ENCODE measurements at regions not wholly inside any gene's neighbourhood (a gene's known extent, or its start where the extent isn't known, plus 50 kb on each side); places are given as distances from the start of the nearest gene placed in this dataset.

GRCh38 chr6:145475794-145476396 lies 259.4 kb downstream of the EPM2A start:
- no peaks in the 10 kb centered on the region for H3K4me1 ChIP-seq (ENCODE audit: control insufficient read depth, insufficient read depth, low read length, poor library complexity, severe bottlenecking)
- WGBS, 2 experiments (ENCODE audit: insufficient coverage in 2 of 2), result no CpG with 5 or more reads among the region's 1 CpG
- H3K27ac ChIP-seq (ENCODE audit: low read depth, low read length, severe bottlenecking), result no peak overlapping the region
- H3K9me3 ChIP-seq (ENCODE audit: control insufficient read depth, low read length), result no peaks in the 10 kb centered on the region
- H3K36me3 ChIP-seq (ENCODE audit: control insufficient read depth, insufficient read depth, low read length), result no peaks in the 10 kb centered on the region
- H3K4me3 ChIP-seq (ENCODE audit: extremely low read depth, insufficient read depth, low read length, poor library complexity, severe bottlenecking), result no peak overlapping the region

- H3K27ac ChIP-seq (ENCODE audit: low read depth, low read length, severe bottlenecking), result no peak overlapping the region
- no peak overlapping the region for H3K4me3 ChIP-seq (ENCODE audit: extremely low read depth, insufficient read depth, low read length, poor library complexity, severe bottlenecking)
- H3K4me1 ChIP-seq (ENCODE audit: control insufficient read depth, insufficient read depth, low read length, poor library complexity, severe bottlenecking), result no peaks in the 10 kb centered on the region
- no peaks in the 10 kb centered on the region for H3K36me3 ChIP-seq (ENCODE audit: control insufficient read depth, insufficient read depth, low read length)
- no peaks in the 10 kb centered on the region for H3K9me3 ChIP-seq (ENCODE audit: control insufficient read depth, low read length)
- WGBS, 2 experiments (ENCODE audit: insufficient coverage in 2 of 2), result no CpG with 5 or more reads among the region's 1 CpG
Measured at GRCh38 chr6:145480024-145480423, 255.3 kb downstream of the EPM2A start.

GRCh38 chr6:145483191-145483996 lies 251.9 kb downstream of the EPM2A start:
- H3K27ac ChIP-seq (ENCODE audit: low read depth, low read length, severe bottlenecking), result no peak overlapping the region
- WGBS, 2 experiments (ENCODE audit: insufficient coverage in 2 of 2), result no CpG with 5 or more reads among the region's 1 CpG

GRCh38 chr6:145485288-145485687 lies 250.0 kb downstream of the EPM2A start:
- Histone ChIP-seq H3K27ac (ENCODE audit: low read depth, low read length, severe bottlenecking) (no peak overlapping the region), H3K36me3 (ENCODE audit: control insufficient read depth, insufficient read depth, low read length) (no peaks in the 10 kb centered on the region), H3K4me3 (ENCODE audit: extremely low read depth, insufficient read depth, low read length, poor library complexity, severe bottlenecking) (no peak overlapping the region), H3K4me1 (ENCODE audit: control insufficient read depth, insufficient read depth, low read length, poor library complexity, severe bottlenecking) (no peaks in the 10 kb centered on the region), H3K9me3 (ENCODE audit: control insufficient read depth, low read length) (no peaks in the 10 kb centered on the region)
- 22 to 27% methylated on average over 1 of the region's 2 CpGs for WGBS, 2 experiments (ENCODE audit: insufficient coverage in 2 of 2)

More at GRCh38 chr6:145483191-145483996, 251.9 kb downstream of the EPM2A start:
- Histone ChIP-seq H3K4me1 (ENCODE audit: control insufficient read depth, insufficient read depth, low read length, poor library complexity, severe bottlenecking) (no peaks in the 10 kb centered on the region), H3K9me3 (ENCODE audit: control insufficient read depth, low read length) (no peaks in the 10 kb centered on the region), H3K4me3 (ENCODE audit: extremely low read depth, insufficient read depth, low read length, poor library complexity, severe bottlenecking) (no peak overlapping the region), H3K36me3 (ENCODE audit: control insufficient read depth, insufficient read depth, low read length) (no peaks in the 10 kb centered on the region)

GRCh38 chr6:145486306-145486705 lies 249.0 kb downstream of the EPM2A start:
- H3K4me1 ChIP-seq (ENCODE audit: control insufficient read depth, insufficient read depth, low read length, poor library complexity, severe bottlenecking), result no peaks in the 10 kb centered on the region
- no peak overlapping the region for H3K4me3 ChIP-seq (ENCODE audit: extremely low read depth, insufficient read depth, low read length, poor library complexity, severe bottlenecking)
- WGBS, 2 experiments (ENCODE audit: insufficient coverage in 2 of 2), result 50 to 67% methylated on average over 1 of the region's 3 CpGs
- H3K36me3 ChIP-seq (ENCODE audit: control insufficient read depth, insufficient read depth, low read length), result no peaks in the 10 kb centered on the region
- no peak overlapping the region for H3K27ac ChIP-seq (ENCODE audit: low read depth, low read length, severe bottlenecking)
- H3K9me3 ChIP-seq (ENCODE audit: control insufficient read depth, low read length), result no peaks in the 10 kb centered on the region

- H3K4me3 ChIP-seq (ENCODE audit: extremely low read depth, insufficient read depth, low read length, poor library complexity, severe bottlenecking), result no peak overlapping the region
- 87 to 94% methylated on average over 6 of the region's 6 CpGs for WGBS, 2 experiments (ENCODE audit: insufficient coverage in 2 of 2)
- H3K4me1 ChIP-seq (ENCODE audit: control insufficient read depth, insufficient read depth, low read length, poor library complexity, severe bottlenecking), result no peaks in the 10 kb centered on the region
- no peak overlapping the region for H3K27ac ChIP-seq (ENCODE audit: low read depth, low read length, severe bottlenecking)
- H3K9me3 ChIP-seq (ENCODE audit: control insufficient read depth, low read length), result no peaks in the 10 kb centered on the region
- H3K36me3 ChIP-seq (ENCODE audit: control insufficient read depth, insufficient read depth, low read length), result no peaks in the 10 kb centered on the region
Measured at GRCh38 chr6:145489583-145489982, 245.7 kb downstream of the EPM2A start.

GRCh38 chr6:145490068-145490467 lies 245.3 kb downstream of the EPM2A start:
- 100% methylated on average over 3 of the region's 3 CpGs; no CpG with 5 or more reads in 1 of the 2 experiments for WGBS, 2 experiments (ENCODE audit: insufficient coverage in 2 of 2)

GRCh38 chr6:145491126-145491525 lies 244.2 kb downstream of the EPM2A start:
- Histone ChIP-seq H3K4me1 (ENCODE audit: control insufficient read depth, insufficient read depth, low read length, poor library complexity, severe bottlenecking) (no peaks in the 10 kb centered on the region), H3K4me3 (ENCODE audit: extremely low read depth, insufficient read depth, low read length, poor library complexity, severe bottlenecking) (no peak overlapping the region), H3K36me3 (ENCODE audit: control insufficient read depth, insufficient read depth, low read length) (no peaks in the 10 kb centered on the region), H3K9me3 (ENCODE audit: control insufficient read depth, low read length) (peaks cover 1% of the 10 kb centered on the region), H3K27ac (ENCODE audit: low read depth, low read length, severe bottlenecking) (no peak overlapping the region)
- 91% methylated on average over 4 to 5 of the region's 8 CpGs for WGBS, 2 experiments (ENCODE audit: insufficient coverage in 2 of 2)

More at GRCh38 chr6:145490068-145490467, 245.3 kb downstream of the EPM2A start:
- Histone ChIP-seq H3K36me3 (ENCODE audit: control insufficient read depth, insufficient read depth, low read length) (no peaks in the 10 kb centered on the region), H3K4me1 (ENCODE audit: control insufficient read depth, insufficient read depth, low read length, poor library complexity, severe bottlenecking) (no peaks in the 10 kb centered on the region), H3K9me3 (ENCODE audit: control insufficient read depth, low read length) (no peaks in the 10 kb centered on the region), H3K4me3 (ENCODE audit: extremely low read depth, insufficient read depth, low read length, poor library complexity, severe bottlenecking) (no peak overlapping the region), H3K27ac (ENCODE audit: low read depth, low read length, severe bottlenecking) (no peak overlapping the region)

GRCh38 chr6:145497006-145497405 lies 238.3 kb downstream of the EPM2A start:
- H3K36me3 ChIP-seq (ENCODE audit: control insufficient read depth, insufficient read depth, low read length), result no peaks in the 10 kb centered on the region
- peaks cover 4% of the 10 kb centered on the region for H3K9me3 ChIP-seq (ENCODE audit: control insufficient read depth, low read length)
- H3K4me1 ChIP-seq (ENCODE audit: control insufficient read depth, insufficient read depth, low read length, poor library complexity, severe bottlenecking), result no peaks in the 10 kb centered on the region
- WGBS, 2 experiments (ENCODE audit: insufficient coverage in 2 of 2), result 0% methylated on average over 2 of the region's 2 CpGs
- no peak overlapping the region for H3K4me3 ChIP-seq (ENCODE audit: extremely low read depth, insufficient read depth, low read length, poor library complexity, severe bottlenecking)
- no peak overlapping the region for H3K27ac ChIP-seq (ENCODE audit: low read depth, low read length, severe bottlenecking)

GRCh38 chr6:145498425-145498824 lies 236.9 kb downstream of the EPM2A start:
- Histone ChIP-seq H3K27ac (ENCODE audit: low read depth, low read length, severe bottlenecking) (no peak overlapping the region), H3K4me3 (ENCODE audit: extremely low read depth, insufficient read depth, low read length, poor library complexity, severe bottlenecking) (no peak overlapping the region), H3K9me3 (ENCODE audit: control insufficient read depth, low read length) (peaks cover 4% of the 10 kb centered on the region), H3K36me3 (ENCODE audit: control insufficient read depth, insufficient read depth, low read length) (no peaks in the 10 kb centered on the region), H3K4me1 (ENCODE audit: control insufficient read depth, insufficient read depth, low read length, poor library complexity, severe bottlenecking) (no peaks in the 10 kb centered on the region)
- WGBS, 2 experiments (ENCODE audit: insufficient coverage in 2 of 2), result 90 to 91% methylated on average over 3 to 4 of the region's 4 CpGs

- Histone ChIP-seq H3K4me1 (ENCODE audit: control insufficient read depth, insufficient read depth, low read length, poor library complexity, severe bottlenecking) (no peaks in the 10 kb centered on the region), H3K9me3 (ENCODE audit: control insufficient read depth, low read length) (no peaks in the 10 kb centered on the region), H3K4me3 (ENCODE audit: extremely low read depth, insufficient read depth, low read length, poor library complexity, severe bottlenecking) (no peak overlapping the region), H3K36me3 (ENCODE audit: control insufficient read depth, insufficient read depth, low read length) (no peaks in the 10 kb centered on the region), H3K27ac (ENCODE audit: low read depth, low read length, severe bottlenecking) (no peak overlapping the region)
- WGBS, 2 experiments (ENCODE audit: insufficient coverage in 2 of 2), result 82 to 100% methylated on average over 1 of the region's 1 CpG
Measured at GRCh38 chr6:145502416-145502815, 232.9 kb downstream of the EPM2A start.
